ENCODE measurements at regions not wholly inside any gene's neighbourhood (a gene's known extent, or its start where the extent isn't known, plus 50 kb on each side); places are given as distances from the start of the nearest gene placed in this dataset.
"Not testable (repeated sequence)": the region's sequence is repeated elsewhere in the genome, so short reads cannot be mapped to it uniquely, and the experiment has no call there.

GRCh38 chr5:171542525-171543140, 123.2 kb downstream of the FGF18 start:
- no peak overlapping the region for H3K4me3 ChIP-seq
- TF ChIP-seq CTCF (IDR thresholded peaks at IDR 0.05): no peak
- TF ChIP-seq EP300 (IDR thresholded peaks at IDR 0.05): no peak
- no peak for TF ChIP-seq POLR2AphosphoS5 (IDR thresholded peaks at IDR 0.05)
- no peak for TF ChIP-seq POLR2A (IDR thresholded peaks at IDR 0.05)
- no peaks in the 10 kb centered on the region for H3K36me3 ChIP-seq
- no peaks in the 10 kb centered on the region for H3K9me3 ChIP-seq
- no peak overlapping the region for H3K27ac ChIP-seq
- WGBS: 59% methylated on average over 14 of the region's 15 CpGs
- H3K4me1 ChIP-seq: no peaks in the 10 kb centered on the region
- peaks cover 3% of the 10 kb centered on the region for H3K27me3 ChIP-seq
- DNase-seq (ENCODE audit: low spot score in 2 of 2): no peak

GRCh38 chr5:171543148-171543815, 123.8 kb downstream of the FGF18 start:
- WGBS: 64% methylated on average over 13 of the region's 13 CpGs
- Histone ChIP-seq H3K4me3 (no peak overlapping the region), H3K4me1 (no peaks in the 10 kb centered on the region), H3K27me3 (peaks cover 3% of the 10 kb centered on the region), H3K9me3 (no peaks in the 10 kb centered on the region), H3K36me3 (no peaks in the 10 kb centered on the region), H3K27ac (no peak overlapping the region)
- TF ChIP-seq CTCF (IDR thresholded peaks at IDR 0.05): no peak
- TF ChIP-seq POLR2A (IDR thresholded peaks at IDR 0.05): no peak
- no peak for TF ChIP-seq POLR2AphosphoS5 (IDR thresholded peaks at IDR 0.05)
- TF ChIP-seq EP300 (IDR thresholded peaks at IDR 0.05): no peak
- DNase-seq (ENCODE audit: low spot score in 2 of 2): no peak

GRCh38 chr5:171544913-171545765, 125.7 kb downstream of the FGF18 start:
- no peak for TF ChIP-seq EP300 (IDR thresholded peaks at IDR 0.05)
- TF ChIP-seq CTCF (IDR thresholded peaks at IDR 0.05): no peak
- TF ChIP-seq POLR2A (IDR thresholded peaks at IDR 0.05): no peak
- TF ChIP-seq POLR2AphosphoS5 (IDR thresholded peaks at IDR 0.05): no peak
- H3K27ac ChIP-seq: no peak overlapping the region
- H3K27me3 ChIP-seq: peaks cover 3% of the 10 kb centered on the region
- H3K4me1 ChIP-seq: no peaks in the 10 kb centered on the region
- H3K36me3 ChIP-seq: no peaks in the 10 kb centered on the region
- H3K9me3 ChIP-seq: no peaks in the 10 kb centered on the region
- no peak for DNase-seq (ENCODE audit: low spot score in 2 of 2)
- H3K4me3 ChIP-seq: no peak overlapping the region
- WGBS: 90% methylated on average over 17 of the region's 17 CpGs

- Histone ChIP-seq H3K27me3 (no peaks in the 10 kb centered on the region), H3K36me3 (no peaks in the 10 kb centered on the region), H3K9me3 (no peaks in the 10 kb centered on the region), H3K4me1 (no peaks in the 10 kb centered on the region), H3K4me3 (no peak overlapping the region), H3K27ac (no peak overlapping the region)
- TF ChIP-seq CTCF (IDR thresholded peaks at IDR 0.05): no peak
- TF ChIP-seq POLR2AphosphoS5 (IDR thresholded peaks at IDR 0.05): no peak
- no peak for TF ChIP-seq POLR2A (IDR thresholded peaks at IDR 0.05)
- no peak for TF ChIP-seq EP300 (IDR thresholded peaks at IDR 0.05)
- WGBS: 66% methylated on average over 8 of the region's 8 CpGs
- no peak for DNase-seq (ENCODE audit: low spot score in 2 of 2)
Observed at GRCh38 chr5:171549274-171549673, 129.8 kb downstream of the FGF18 start.

- not testable (repeated sequence) for DNase-seq (ENCODE audit: low spot score in 2 of 2); H3K27me3 ChIP-seq; H3K4me1 ChIP-seq; H3K9me3 ChIP-seq; H3K27ac ChIP-seq; H3K4me3 ChIP-seq; H3K36me3 ChIP-seq
- 89% methylated on average over 7 of the region's 7 CpGs for WGBS
Observed at GRCh38 chr5:171553817-171554216, 134.4 kb downstream of the FGF18 start.

All from suprapubic skin (tissue), 4 donors.